Urinary bladder (tissue), 3 donors: ENCODE measurements at regions not wholly inside any gene's neighbourhood (a gene's known extent, or its start where the extent isn't known, plus 50 kb on each side); places are given as distances from the start of the nearest gene placed in this dataset.

ENCODE experiments used
- DNase-seq: peaks from one replicate; pipeline ENCODE4 v3.0.0-alpha.2; 2015; ENCODE audit errors: extremely low spot score
- H3K27ac ChIP-seq: one replicate; pipeline ENCODE4 v1.5.1; 2013; ENCODE audit warnings: low read depth, mild to moderate bottlenecking, moderate library complexity
- H3K36me3 ChIP-seq: one replicate; pipeline ENCODE4 v1.6.1; 2013; ENCODE audit warnings: mild to moderate bottlenecking, moderate library complexity; ENCODE audit not compliant: insufficient read depth
- H3K4me1 ChIP-seq: one replicate; pipeline ENCODE4 v1.6.1; 2013; ENCODE audit warnings: mild to moderate bottlenecking, moderate library complexity; ENCODE audit not compliant: insufficient read depth
- H3K4me3 ChIP-seq: one replicate; pipeline ENCODE4 v1.5.1; 2013; ENCODE audit warnings: low read depth, low read length
- WGBS: extraction: QIAGEN DNeasy Blood & Tissue Kit; methylation state at CpG from one replicate; pipeline ENCODE4 v1.1.7; 2013; 5-methylcytosine and 5-hydroxymethylcytosine counted together
- donor health status: healthy with polysubstance abuse.
- donor health status: healthy.

DNA sequence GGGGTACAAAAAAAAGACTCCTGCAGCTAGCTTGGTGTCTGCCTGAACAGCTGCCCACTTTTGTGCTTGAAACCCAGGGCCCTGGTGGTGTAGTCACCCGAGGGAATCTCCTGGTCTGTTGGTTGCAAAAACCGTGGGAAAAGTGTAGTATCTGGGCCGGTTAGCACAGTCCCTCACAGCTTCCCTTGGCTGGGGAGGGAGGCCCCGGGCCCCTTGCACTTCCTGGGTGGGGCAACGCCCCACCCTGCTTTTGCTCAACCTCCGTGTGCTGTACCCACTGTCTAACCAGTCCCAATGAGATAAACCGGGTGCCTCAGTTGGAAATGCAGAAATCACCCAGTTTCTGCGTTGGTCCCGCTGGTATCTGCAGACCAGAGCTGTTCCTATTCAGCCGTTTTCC lies 211.7 kb upstream of the ZPLD1 start:
- H3K27ac ChIP-seq: no peak overlapping the region
- no peaks in the 10 kb centered on the region for H3K4me1 ChIP-seq
- whole genome bisulfite sequencing: 88% methylated on average over 10 of the region's 10 CpGs
- no peak overlapping the region for H3K4me3 ChIP-seq
- H3K36me3 ChIP-seq: no peaks in the 10 kb centered on the region
- no peak for DNase-seq

DNA sequence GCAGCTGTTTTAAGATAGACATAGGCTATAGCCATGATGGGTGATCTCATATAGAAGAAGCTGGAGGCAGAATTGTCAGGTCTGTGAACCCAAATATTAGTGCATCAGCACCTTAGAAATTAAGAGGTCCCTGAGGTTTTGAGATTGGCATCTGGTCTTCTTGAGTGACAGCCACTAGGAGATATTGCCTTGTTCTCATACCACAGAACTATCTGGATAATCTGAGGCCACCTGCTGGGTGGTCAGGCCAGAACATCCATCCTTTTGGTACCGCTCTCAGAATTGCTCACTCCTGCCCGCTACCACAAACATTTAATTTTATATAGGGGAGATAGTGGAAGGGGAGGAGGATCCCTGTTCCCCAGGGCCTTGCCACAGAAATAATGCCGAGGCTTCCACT lies 210.6 kb upstream of the ZPLD1 start:
- 77% methylated on average over 3 of the region's 3 CpGs for WGBS
- Histone ChIP-seq H3K27ac (no peak overlapping the region), H3K4me3 (no peak overlapping the region), H3K36me3 (no peaks in the 10 kb centered on the region), H3K4me1 (no peaks in the 10 kb centered on the region)
- DNase-seq: no peak

DNA sequence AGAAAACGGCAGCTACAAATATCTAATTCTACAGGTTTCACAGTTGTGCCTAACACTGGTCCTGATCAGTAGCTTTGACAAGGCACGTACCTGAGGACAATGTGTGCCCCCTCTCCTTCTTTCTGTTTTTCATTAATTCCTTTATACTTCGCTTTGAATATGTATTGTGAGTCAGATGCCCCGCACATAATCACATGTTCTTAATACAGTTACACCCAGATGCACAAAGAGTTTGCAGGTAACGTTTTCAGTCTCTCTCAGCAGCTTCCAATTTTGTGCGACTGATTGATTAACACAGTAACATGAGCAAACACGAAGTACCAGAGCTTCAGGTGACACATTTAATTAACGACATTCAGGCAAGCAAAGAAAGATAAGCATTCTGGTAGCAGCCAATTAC lies 209.8 kb upstream of the ZPLD1 start:
- H3K36me3 ChIP-seq: no peaks in the 10 kb centered on the region
- no peak for DNase-seq
- H3K4me1 ChIP-seq: no peaks in the 10 kb centered on the region
- 82% methylated on average over 8 of the region's 8 CpGs for WGBS
- H3K4me3 ChIP-seq: no peak overlapping the region
- no peak overlapping the region for H3K27ac ChIP-seq

DNA sequence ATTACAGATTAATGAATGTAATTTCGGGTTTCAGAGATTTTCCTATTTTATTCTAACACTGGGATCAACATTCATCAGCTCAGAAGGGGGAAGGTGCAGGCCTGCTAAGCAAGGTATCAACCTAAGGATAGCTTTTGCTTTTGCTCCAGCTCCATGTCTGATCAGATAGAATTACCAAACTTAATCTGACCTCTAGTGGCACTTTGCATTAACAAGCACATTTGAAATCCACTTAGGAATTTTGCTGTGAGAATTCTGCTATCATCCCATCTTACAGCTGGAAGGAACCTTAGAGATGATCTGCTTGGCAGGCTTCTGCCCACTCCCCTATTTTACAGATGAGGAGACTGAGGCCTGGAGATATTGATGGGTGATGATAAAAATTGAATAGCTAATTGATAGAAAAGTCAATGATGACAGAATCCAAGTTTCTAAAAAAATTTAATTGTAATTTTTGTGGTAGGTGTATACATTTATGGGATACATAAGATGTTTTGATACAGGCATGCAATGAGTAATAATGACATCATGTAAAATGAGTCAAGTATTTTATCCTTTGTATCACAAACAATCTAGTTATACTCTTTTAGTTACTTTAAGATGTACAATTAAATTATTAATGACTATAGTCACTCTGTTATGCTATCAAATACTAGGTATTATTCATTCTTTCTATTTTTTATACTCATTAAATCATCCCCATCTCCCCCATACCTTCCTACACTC lies 209.2 kb upstream of the ZPLD1 start:
- Histone ChIP-seq H3K4me1 (no peaks in the 10 kb centered on the region), H3K36me3 (no peaks in the 10 kb centered on the region), H3K27ac (no peak overlapping the region), H3K4me3 (no peak overlapping the region)
- DNase-seq: no peak
- 30% methylated on average over 1 of the region's 1 CpG for WGBS

DNA sequence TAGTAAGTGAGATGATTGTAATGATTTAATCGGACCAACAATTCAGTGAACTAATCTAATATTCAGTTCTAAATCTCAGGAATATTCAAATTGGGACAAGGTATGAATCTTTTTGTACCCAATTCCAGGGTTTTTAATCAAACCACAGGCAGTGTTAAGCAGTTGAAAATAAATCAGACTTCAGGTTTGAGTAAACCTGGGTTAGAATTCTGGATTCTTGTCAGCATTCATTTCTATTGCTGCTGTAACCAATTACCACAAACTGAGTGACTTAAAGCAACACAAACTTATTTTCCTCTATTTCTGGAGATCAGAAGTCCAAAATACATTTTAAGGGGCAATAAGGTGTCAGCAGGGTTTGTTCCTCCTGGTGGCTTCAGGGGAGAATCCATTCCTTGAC lies 208.4 kb upstream of the ZPLD1 start:
- 96% methylated on average over 1 of the region's 1 CpG for WGBS
- Histone ChIP-seq H3K4me3 (no peak overlapping the region), H3K36me3 (no peaks in the 10 kb centered on the region), H3K4me1 (no peaks in the 10 kb centered on the region), H3K27ac (no peak overlapping the region)
- DNase-seq: no peak

DNA sequence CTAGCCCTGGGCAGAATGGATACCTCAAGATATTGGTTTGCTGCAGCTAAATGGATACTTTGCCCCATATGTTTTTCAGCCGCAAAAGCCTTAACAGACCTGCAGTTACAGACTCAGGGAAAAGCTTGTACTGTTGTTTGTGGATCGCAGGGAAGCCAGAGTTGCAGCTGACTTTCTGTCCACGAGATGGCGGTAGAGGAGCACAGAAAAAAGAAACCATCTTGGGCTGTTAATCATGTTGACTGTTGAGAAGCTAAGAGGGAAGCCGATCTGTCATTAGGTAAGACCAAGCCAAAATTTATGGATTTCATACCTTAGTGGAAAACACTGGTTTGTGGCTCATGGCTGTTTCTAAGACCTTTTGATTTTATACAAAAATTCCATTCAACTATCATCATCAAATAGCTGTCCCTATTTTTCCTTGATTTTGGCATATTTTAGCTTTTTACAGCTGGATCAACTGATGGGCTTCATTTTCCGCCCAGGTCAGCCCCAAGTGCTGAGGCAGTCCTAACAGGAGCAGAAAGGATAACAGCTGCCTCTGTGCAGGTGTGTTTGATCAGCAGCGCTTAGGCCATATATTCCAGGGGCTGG lies 205.7 kb upstream of the ZPLD1 start:
- Histone ChIP-seq H3K4me3 (no peak overlapping the region), H3K4me1 (no peaks in the 10 kb centered on the region), H3K36me3 (no peaks in the 10 kb centered on the region), H3K27ac (no peak overlapping the region)
- 23% methylated on average over 7 of the region's 7 CpGs for WGBS
- peak; percentile 67 for DNase-seq

DNA sequence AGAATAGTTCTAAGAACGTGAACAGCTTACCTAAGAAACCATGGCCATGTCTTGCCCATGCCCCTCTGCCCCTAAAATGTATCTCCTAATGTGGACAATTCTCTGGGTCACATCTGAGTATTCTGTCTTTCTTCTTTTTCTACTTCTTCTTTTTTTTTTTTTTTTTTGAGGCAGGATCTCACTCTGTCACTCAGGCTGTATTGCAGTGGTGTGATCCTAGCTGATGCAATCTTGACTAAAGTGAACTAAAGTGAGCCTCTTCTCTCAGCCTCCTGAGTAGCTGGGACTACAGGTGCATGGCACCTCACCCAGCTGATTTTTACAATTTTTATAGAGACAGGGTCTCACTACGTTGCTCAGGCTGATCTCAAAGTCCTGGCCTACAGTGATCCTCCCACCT lies 204.8 kb upstream of the ZPLD1 start:
- no peak for DNase-seq
- WGBS: 91% methylated on average over 2 of the region's 2 CpGs
- H3K4me3 ChIP-seq: no peak overlapping the region
- H3K36me3 ChIP-seq: no peaks in the 10 kb centered on the region
- H3K27ac ChIP-seq: no peak overlapping the region
- H3K4me1 ChIP-seq: no peaks in the 10 kb centered on the region

DNA sequence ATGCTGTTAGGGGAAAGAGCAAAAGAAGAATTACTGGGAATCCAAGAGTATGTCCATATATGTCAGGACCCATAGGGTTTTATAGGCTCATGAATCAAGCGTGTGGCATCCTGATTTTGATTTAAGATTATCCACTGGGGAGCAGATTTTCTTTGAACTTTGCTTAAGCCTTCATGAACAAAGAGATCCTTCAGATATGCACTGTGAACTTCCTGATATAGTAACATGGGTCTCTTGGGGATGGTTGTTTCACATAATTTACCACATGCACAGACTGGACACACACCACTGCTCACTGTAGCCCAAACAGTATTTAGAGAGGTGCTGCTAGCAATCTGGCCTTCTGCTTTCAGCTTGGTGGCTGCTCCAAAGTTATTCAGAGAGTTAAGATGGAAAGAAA lies 200.9 kb upstream of the ZPLD1 start:
- no peaks in the 10 kb centered on the region for H3K36me3 ChIP-seq
- H3K4me1 ChIP-seq: no peaks in the 10 kb centered on the region
- H3K27ac ChIP-seq: no peak overlapping the region
- WGBS: 52% methylated on average over 1 of the region's 1 CpG
- DNase-seq: no peak
- no peak overlapping the region for H3K4me3 ChIP-seq

DNA sequence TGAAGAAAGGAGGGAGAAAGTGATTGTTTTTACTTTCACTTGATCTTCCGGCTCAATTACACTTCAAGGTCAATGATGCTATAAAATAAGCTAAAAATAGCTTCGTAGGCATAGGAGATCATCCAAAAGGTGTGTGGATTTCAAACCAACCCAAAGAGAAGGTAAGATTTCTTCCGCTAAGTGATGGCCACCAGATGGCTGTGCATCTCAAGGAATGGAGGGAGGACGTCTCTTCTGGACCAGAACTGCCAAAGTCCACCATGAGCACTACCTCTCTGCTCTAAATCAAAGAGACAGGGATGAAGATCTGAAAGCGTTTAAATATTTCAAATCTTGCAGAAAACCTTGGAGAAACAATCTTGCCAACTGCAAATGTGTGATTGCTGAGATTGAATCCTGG lies 199.1 kb upstream of the ZPLD1 start:
- no peak overlapping the region for H3K4me3 ChIP-seq
- DNase-seq: no peak
- 45% methylated on average over 5 of the region's 5 CpGs for WGBS

DNA sequence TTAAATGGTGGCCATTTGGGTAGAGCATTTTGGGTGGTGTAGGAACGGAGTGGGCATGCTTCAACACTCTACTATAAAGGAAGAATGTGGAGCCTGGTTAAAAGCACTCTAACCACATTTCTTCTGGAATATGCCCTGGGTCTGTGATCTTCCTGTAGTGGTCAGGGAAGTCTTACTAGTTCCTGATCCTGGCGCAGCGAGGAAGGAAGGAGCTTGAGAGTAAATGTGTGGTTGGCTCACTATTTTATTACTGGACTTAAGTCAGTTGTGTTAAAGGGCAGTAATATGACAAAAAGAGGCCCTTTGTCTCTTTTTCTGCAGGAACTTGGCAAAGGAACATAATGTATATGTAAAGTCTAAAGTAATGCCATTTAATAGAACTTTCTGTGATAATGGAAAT lies 197.6 kb upstream of the ZPLD1 start:
- no peak for DNase-seq
- Histone ChIP-seq H3K27ac (no peak overlapping the region), H3K36me3 (no peaks in the 10 kb centered on the region), H3K4me3 (no peak overlapping the region), H3K4me1 (no peaks in the 10 kb centered on the region)
- WGBS: 93% methylated on average over 3 of the region's 3 CpGs

More for the DNA sequence above, 199.1 kb upstream of the ZPLD1 start:
- Histone ChIP-seq H3K4me1 (no peaks in the 10 kb centered on the region), H3K27ac (no peak overlapping the region), H3K36me3 (no peaks in the 10 kb centered on the region)

DNA sequence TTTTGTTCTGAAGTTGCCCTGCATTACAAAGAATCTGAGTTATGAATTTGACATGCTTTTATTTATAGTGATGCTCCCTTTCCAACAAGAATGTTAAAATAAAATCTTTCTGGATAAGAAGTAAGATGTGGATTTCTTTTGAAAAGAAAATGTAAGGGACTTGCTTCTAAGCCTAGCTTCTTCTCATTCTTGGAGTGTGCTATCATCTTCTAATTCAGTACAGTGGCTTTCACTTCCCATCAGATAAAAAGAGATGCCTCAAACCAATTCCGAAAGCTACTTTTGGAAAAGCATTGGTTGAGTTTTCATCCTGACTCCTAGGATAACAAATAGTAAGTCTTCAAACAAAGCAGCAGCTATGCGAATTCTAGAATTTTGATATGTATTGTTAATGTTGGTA lies 197.0 kb upstream of the ZPLD1 start:
- no peak for DNase-seq
- WGBS: 35% methylated on average over 2 of the region's 2 CpGs

DNA sequence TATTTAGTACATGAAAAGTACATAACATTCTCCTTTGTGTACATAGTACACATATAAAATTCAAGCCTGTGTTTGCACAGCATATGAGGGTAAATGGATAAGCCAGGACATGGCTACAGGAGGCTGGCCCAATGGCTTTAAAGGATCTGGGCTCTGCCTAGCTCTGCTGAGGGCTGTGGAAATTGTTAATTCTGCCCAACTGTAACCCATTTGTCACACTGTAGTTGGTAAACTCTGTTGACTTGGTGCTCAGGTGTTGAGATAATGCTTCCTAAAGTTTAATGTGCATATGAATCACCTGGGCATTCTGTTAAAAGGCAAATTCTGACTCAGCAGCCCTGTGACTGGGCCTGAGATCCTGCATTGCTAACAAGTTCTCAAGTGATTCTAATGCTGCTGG lies 196.5 kb upstream of the ZPLD1 start:
- Histone ChIP-seq H3K27ac (no peak overlapping the region), H3K4me1 (no peaks in the 10 kb centered on the region), H3K36me3 (no peaks in the 10 kb centered on the region), H3K4me3 (no peak overlapping the region)
- no peak for DNase-seq

More for the DNA sequence above, 197.0 kb upstream of the ZPLD1 start:
- Histone ChIP-seq H3K36me3 (no peaks in the 10 kb centered on the region), H3K4me1 (no peaks in the 10 kb centered on the region), H3K4me3 (no peak overlapping the region), H3K27ac (no peak overlapping the region)

DNA sequence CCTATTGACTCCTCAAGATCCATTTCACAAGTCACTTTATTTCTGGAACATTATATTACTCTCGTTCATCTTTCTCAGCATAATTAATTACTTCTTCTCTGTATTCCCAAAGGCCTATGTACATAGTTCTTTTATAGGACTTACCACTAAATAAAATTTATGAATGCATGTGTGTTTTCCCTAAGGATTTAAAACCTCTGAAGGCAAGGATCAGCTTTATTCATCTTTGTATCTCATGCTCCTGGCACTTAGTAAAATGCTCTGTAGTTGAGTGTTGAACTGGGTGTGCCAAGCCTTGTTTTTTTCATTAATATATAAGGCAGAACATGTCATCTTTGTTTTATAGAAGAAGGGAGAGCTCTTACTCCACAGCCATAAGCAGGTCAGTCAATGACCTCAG lies 194.1 kb upstream of the ZPLD1 start:
- Histone ChIP-seq H3K4me1 (no peaks in the 10 kb centered on the region), H3K27ac (no peak overlapping the region), H3K36me3 (no peaks in the 10 kb centered on the region), H3K4me3 (no peak overlapping the region)
- WGBS: 56% methylated on average over 1 of the region's 1 CpG
- no peak for DNase-seq

DNA sequence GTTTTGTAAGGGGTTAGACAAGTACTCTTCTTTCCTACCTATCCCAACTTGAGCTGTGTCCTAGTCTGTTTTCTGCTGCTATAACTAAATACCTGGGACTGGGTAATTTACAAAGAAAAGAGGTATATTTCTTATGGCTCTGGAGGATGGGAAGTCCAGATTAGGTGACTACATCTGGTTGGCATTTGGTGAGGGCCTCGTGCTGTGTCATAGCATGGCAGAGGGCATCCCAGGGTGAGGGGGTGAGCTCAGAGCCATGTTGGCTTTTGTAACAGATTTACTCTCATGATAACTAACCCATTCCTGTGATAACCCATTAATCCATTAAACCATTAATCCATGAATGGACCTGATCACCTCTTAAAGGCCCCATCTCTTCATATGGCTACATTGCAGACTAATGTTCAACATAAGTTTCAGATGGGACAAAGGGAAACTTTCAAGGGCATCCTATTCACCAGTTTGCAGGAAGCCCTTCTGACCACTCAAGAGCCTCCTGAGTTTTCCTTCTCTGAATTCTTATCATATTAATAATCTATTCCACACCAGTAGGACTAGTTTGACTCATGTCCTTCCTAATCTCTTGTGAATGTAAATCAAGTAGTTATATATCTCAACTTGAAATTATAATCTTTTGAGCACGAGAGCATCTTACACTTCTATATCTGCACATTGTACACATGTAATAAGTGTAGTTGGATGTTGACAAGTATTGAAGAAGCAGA lies 185.7 kb upstream of the ZPLD1 start:
- Histone ChIP-seq H3K4me3 (no peak overlapping the region), H3K27ac (no peak overlapping the region), H3K36me3 (no peaks in the 10 kb centered on the region), H3K4me1 (no peaks in the 10 kb centered on the region)
- 67% methylated on average over 2 of the region's 2 CpGs for WGBS
- no peak for DNase-seq
